Thyroid gland (tissue), 4 donors: ENCODE measurements at regions not wholly inside any gene's neighbourhood (a gene's known extent, or its start where the extent isn't known, plus 50 kb on each side); places are given as distances from the start of the nearest gene placed in this dataset.

Source experiments
- POLR2A ChIP-seq, 2 donors: fragments of 450-650 bp; IDR thresholded peaks; one replicate each; pipeline ENCODE4 v1.6.1; 2017; ENCODE audit warnings: antibody characterized with exemption in 2 of 2, mild to moderate bottlenecking in 2 of 2, moderate library complexity in 1 of 2
- TF ChIP-seq, protein P1 (sequence below), 6 experiments: fragments of 200-600 bp in 3 of 6; fragments of 450-650 bp in 3 of 6; sonication (generic) in 3 of 6; IDR thresholded peaks; one replicate each; pipeline ENCODE4 v1.5.1; 2016 to 2019; ENCODE audit warnings: antibody characterized with exemption in 6 of 6, mild to moderate bottlenecking in 2 of 6, inconsistent platforms in 1 of 6, moderate library complexity in 1 of 6

DNA sequence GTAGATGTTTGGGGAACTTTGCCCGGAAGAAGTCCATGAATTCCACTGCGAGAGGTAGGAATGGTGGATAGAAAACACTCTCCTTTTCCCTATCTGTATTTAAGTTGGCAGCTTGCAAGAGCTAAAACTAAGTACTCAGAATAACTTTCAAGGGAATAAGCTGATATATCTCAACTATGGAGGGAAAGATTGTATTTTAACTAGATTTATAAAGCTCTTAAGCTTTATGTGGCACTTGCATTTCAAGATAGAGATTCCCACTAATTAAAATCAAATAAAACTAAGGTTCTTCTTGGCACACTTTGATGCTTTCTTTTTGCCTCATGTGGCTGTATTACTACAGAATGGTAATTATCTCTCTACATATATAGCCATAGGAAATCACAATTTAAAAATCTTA is 149.7 kb upstream of the STARD13 start:
- no peak for TF ChIP-seq POLR2A (IDR thresholded peaks at IDR 0.05)
- TF ChIP-seq, protein P1, sequence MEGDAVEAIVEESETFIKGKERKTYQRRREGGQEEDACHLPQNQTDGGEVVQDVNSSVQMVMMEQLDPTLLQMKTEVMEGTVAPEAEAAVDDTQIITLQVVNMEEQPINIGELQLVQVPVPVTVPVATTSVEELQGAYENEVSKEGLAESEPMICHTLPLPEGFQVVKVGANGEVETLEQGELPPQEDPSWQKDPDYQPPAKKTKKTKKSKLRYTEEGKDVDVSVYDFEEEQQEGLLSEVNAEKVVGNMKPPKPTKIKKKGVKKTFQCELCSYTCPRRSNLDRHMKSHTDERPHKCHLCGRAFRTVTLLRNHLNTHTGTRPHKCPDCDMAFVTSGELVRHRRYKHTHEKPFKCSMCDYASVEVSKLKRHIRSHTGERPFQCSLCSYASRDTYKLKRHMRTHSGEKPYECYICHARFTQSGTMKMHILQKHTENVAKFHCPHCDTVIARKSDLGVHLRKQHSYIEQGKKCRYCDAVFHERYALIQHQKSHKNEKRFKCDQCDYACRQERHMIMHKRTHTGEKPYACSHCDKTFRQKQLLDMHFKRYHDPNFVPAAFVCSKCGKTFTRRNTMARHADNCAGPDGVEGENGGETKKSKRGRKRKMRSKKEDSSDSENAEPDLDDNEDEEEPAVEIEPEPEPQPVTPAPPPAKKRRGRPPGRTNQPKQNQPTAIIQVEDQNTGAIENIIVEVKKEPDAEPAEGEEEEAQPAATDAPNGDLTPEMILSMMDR (IDR thresholded peaks at IDR 0.05), result no peak
